ENCODE measurements at regions not wholly inside any gene's neighbourhood (a gene's known extent, or its start where the extent isn't known, plus 50 kb on each side); places are given as distances from the start of the nearest gene placed in this dataset.

- no peaks in the 10 kb centered on the region for H4K20me1 ChIP-seq (ENCODE audit: insufficient read depth, low read length)
- H3K4me1 ChIP-seq (ENCODE audit: insufficient read depth, low read length, poor library complexity, severe bottlenecking): no peaks in the 10 kb centered on the region
- POLR2A ChIA-PET: interaction anchor here (0.8 to 1.0 kb wide), 2 partner anchors 22 to 30 kb away, joined by 3 read pairs; no protein-coding TSS in a partner anchor
- H3K79me2 ChIP-seq (ENCODE audit: insufficient read depth, low read depth, low read length): no peaks in the 10 kb centered on the region
- H3K36me3 ChIP-seq (ENCODE audit: insufficient read depth, low read length): no peaks in the 10 kb centered on the region
- H3K4me2 ChIP-seq (ENCODE audit: low read length): no peak overlapping the region
- TF ChIP-seq, protein P1, sequence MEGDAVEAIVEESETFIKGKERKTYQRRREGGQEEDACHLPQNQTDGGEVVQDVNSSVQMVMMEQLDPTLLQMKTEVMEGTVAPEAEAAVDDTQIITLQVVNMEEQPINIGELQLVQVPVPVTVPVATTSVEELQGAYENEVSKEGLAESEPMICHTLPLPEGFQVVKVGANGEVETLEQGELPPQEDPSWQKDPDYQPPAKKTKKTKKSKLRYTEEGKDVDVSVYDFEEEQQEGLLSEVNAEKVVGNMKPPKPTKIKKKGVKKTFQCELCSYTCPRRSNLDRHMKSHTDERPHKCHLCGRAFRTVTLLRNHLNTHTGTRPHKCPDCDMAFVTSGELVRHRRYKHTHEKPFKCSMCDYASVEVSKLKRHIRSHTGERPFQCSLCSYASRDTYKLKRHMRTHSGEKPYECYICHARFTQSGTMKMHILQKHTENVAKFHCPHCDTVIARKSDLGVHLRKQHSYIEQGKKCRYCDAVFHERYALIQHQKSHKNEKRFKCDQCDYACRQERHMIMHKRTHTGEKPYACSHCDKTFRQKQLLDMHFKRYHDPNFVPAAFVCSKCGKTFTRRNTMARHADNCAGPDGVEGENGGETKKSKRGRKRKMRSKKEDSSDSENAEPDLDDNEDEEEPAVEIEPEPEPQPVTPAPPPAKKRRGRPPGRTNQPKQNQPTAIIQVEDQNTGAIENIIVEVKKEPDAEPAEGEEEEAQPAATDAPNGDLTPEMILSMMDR (conservative IDR thresholded peaks at IDR 0.05; ENCODE audit: low read length): no peak
- no peak for TF ChIP-seq EZH2phosphoT487 (IDR thresholded peaks at IDR 0.05; ENCODE audit: borderline replicate concordance, low read depth, low read length)
- CTCF ChIA-PET (ENCODE audit: unreplicated experiment): no interaction called here
- intact Hi-C loops (cut with micrococcal nuclease; ENCODE audit: unreplicated experiment): no loop called here
- no TSS peak for BruUV-seq (replicated peaks)
- no peak overlapping the region for H3K27ac ChIP-seq (ENCODE audit: low read depth, low read length, poor library complexity, severe bottlenecking)
- no peaks in the 10 kb centered on the region for H3K9me2 ChIP-seq (ENCODE audit: insufficient read depth, low read length)
- H3K4me3 ChIP-seq (ENCODE audit: low read depth, low read length, poor library complexity, severe bottlenecking): no peak overlapping the region
- no peaks in the 10 kb centered on the region for H3K9me3 ChIP-seq (ENCODE audit: low read length)
- no peak overlapping the region for H2AFZ ChIP-seq (ENCODE audit: low read length)
- DNase-seq (ENCODE audit: low spot score): no peak
Measured at GRCh38 chr12:97994746-97995484, 520.5 kb upstream of the TMPO start.

GRCh38 chr12:97995559-97995958 is 519.8 kb upstream of the TMPO start:
- no peaks in the 10 kb centered on the region for H3K9me3 ChIP-seq (ENCODE audit: low read length)
- CTCF ChIA-PET (ENCODE audit: unreplicated experiment): no interaction called here
- no peaks in the 10 kb centered on the region for H3K79me2 ChIP-seq (ENCODE audit: insufficient read depth, low read depth, low read length)
- no peaks in the 10 kb centered on the region for H4K20me1 ChIP-seq (ENCODE audit: insufficient read depth, low read length)
- no TSS peak for BruUV-seq (replicated peaks)
- intact Hi-C loops (cut with micrococcal nuclease; ENCODE audit: unreplicated experiment): no loop called here
- TF ChIP-seq EZH2phosphoT487 (IDR thresholded peaks at IDR 0.05; ENCODE audit: borderline replicate concordance, low read depth, low read length): no peak
- TF ChIP-seq, protein P1 (conservative IDR thresholded peaks at IDR 0.05; ENCODE audit: low read length): no peak
- no peak overlapping the region for H2AFZ ChIP-seq (ENCODE audit: low read length)
- POLR2A ChIA-PET: interaction anchor here (0.8 to 1.0 kb wide), 2 partner anchors 22 to 31 kb away, joined by 3 read pairs; no protein-coding TSS in a partner anchor
- no peak for DNase-seq (ENCODE audit: low spot score)
- H3K4me3 ChIP-seq (ENCODE audit: low read depth, low read length, poor library complexity, severe bottlenecking): no peak overlapping the region
- no peaks in the 10 kb centered on the region for H3K36me3 ChIP-seq (ENCODE audit: insufficient read depth, low read length)
- H3K9me2 ChIP-seq (ENCODE audit: insufficient read depth, low read length): no peaks in the 10 kb centered on the region
- H3K27ac ChIP-seq (ENCODE audit: low read depth, low read length, poor library complexity, severe bottlenecking): no peak overlapping the region
- no peaks in the 10 kb centered on the region for H3K4me1 ChIP-seq (ENCODE audit: insufficient read depth, low read length, poor library complexity, severe bottlenecking)
- no peak overlapping the region for H3K4me2 ChIP-seq (ENCODE audit: low read length)

DNA sequence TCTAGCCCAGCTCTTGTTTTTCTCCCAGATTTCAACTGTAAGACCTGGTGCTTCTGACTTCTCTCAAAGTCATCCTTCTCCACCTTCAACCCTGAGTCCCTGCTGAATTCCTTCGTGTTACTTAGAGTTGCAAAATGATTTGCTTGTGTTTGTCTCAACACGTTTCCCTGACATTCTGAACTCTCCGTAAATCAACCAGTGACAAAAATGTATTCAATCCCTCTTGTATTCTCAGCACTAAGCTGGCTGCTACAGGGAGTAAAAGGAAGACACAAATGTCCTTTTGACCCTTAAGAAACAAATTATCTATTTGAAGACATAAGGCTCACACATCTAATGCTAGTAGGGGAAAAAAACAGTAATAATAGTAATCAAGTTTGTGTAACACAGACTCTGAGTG is 514.0 kb upstream of the TMPO start:
- TF ChIP-seq EZH2phosphoT487 (IDR thresholded peaks at IDR 0.05; ENCODE audit: borderline replicate concordance, low read depth, low read length): no peak
- TF ChIP-seq, protein P1 (conservative IDR thresholded peaks at IDR 0.05; ENCODE audit: low read length): no peak
- DNase-seq (ENCODE audit: low spot score): no peak
- Histone ChIP-seq H3K4me1 (ENCODE audit: insufficient read depth, low read length, poor library complexity, severe bottlenecking) (no peaks in the 10 kb centered on the region), H4K20me1 (ENCODE audit: insufficient read depth, low read length) (no peaks in the 10 kb centered on the region), H3K4me3 (ENCODE audit: low read depth, low read length, poor library complexity, severe bottlenecking) (no peak overlapping the region), H2AFZ (ENCODE audit: low read length) (no peak overlapping the region), H3K9me3 (ENCODE audit: low read length) (no peaks in the 10 kb centered on the region), H3K9me2 (ENCODE audit: insufficient read depth, low read length) (no peaks in the 10 kb centered on the region), H3K79me2 (ENCODE audit: insufficient read depth, low read depth, low read length) (no peaks in the 10 kb centered on the region), H3K27ac (ENCODE audit: low read depth, low read length, poor library complexity, severe bottlenecking) (no peak overlapping the region), H3K36me3 (ENCODE audit: insufficient read depth, low read length) (no peaks in the 10 kb centered on the region), H3K4me2 (ENCODE audit: low read length) (no peak overlapping the region)
- intact Hi-C loops (cut with micrococcal nuclease; ENCODE audit: unreplicated experiment): loop anchor here (5.0 kb wide), 2 partner anchors 371 to 694 kb away; no protein-coding TSS in a partner anchor
- BruUV-seq (replicated peaks): no TSS peak
- POLR2A ChIA-PET: interaction anchor here (0.7 kb wide), 1 partner anchor 241 kb away, joined by 4 read pairs; no protein-coding TSS in a partner anchor
- CTCF ChIA-PET (ENCODE audit: unreplicated experiment): no interaction called here
